COLO668 (cell line): ENCODE measurements at regions not wholly inside any gene's neighbourhood (a gene's known extent, or its start where the extent isn't known, plus 50 kb on each side); places are given as distances from the start of the nearest gene placed in this dataset.
"Not testable (repeated sequence)": the region's sequence is repeated elsewhere in the genome, so short reads cannot be mapped to it uniquely, and the experiment has no call there.

Experiments
- DNase-seq: peaks from one replicate; lab custom pipeline; 2025; ENCODE audit not compliant: unreplicated experiment; lab: John Stamatoyannopoulos, UW

DNA sequence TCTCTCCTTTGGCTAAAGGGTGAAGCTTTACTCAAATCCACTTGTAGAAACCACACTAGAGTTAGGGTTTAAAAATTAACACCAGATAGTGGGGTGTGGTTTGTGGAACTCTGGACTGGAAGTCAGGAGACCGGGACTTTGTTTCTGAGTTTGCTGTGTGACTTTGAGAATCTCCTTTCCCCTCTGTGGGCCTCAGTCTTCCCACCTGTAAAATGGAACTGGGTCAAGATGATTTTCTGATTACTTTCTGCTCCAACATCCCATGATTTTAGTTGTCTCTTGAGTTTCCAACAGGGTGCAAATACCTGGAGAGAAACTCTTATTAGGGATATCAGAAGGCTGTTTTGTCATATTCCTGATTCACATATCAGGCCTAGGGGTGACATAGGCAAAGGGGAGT lies 301.0 kb downstream of the MIAT start:
- no peak for DNase-seq

GRCh38 chr22:26964642-26965041 lies 307.3 kb downstream of the MIAT start:
- DNase-seq, result no peak

DNA sequence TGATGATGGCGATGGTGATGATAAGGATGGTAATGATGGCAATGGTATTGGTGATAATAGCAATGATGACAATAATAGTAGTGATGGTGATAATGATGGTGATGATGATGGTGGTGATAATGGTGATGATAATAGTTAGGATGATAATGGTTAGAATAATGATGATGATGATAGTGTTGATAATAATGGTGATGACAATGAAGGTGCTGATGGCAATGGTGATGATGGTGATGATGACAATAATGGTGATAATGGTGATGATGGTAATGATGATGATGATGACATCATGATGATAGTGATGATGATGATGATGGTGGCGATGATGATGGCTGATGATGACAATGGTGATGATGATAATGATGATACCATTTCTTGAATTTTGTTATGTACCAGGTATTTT lies 309.9 kb downstream of the MIAT start:
- DNase-seq, result no peak

- no peak for DNase-seq
Measured at GRCh38 chr22:26968859-26969523, 311.6 kb downstream of the MIAT start.

DNA sequence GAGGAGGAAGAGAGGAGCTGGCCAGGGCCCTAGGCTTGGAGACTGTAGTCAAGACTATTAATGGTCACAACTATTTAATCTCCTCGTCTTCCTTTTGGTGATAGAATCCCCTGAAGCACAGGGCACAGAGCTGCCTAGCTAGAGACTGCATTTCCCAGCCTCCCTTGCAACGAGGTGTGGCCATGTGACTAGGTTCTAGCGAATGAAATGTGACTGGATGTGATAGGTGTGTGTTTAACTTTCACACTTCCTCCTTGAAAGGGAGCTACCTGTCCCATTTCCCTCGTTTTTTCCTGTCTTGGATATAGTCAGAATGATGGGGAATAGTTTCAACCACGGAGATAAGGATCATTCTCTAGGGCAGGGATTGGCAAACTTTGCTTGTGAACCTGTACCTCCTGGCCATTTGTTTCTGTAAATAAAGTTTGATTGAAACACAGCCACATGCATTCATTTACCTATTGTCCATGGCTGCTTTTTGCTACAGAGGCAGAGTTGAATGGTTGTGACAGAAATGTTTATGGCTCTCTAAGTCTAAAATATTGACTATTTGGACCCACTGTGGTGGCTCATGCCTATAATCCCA lies 313.5 kb downstream of the MIAT start:
- no peak for DNase-seq

DNA sequence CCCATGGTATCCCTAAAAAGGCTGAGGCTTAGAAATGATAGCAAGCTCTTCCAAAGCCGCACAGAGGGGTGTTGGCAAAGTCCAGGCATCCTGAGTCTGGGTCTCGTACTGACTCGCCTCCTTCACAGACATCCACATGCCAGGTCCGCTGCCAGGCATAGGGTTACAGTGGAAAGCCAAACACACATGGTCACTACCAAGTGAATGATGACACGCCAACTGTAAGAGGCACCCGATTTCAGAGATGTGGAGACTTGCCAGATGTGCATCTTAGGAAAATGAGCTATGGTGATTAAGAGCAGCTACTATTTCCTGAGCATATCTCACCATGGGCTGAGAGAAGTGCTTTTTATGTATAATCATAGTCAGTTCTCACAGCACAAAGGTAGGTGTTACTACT lies 314.9 kb downstream of the MIAT start:
- DNase-seq, result no peak

DNA sequence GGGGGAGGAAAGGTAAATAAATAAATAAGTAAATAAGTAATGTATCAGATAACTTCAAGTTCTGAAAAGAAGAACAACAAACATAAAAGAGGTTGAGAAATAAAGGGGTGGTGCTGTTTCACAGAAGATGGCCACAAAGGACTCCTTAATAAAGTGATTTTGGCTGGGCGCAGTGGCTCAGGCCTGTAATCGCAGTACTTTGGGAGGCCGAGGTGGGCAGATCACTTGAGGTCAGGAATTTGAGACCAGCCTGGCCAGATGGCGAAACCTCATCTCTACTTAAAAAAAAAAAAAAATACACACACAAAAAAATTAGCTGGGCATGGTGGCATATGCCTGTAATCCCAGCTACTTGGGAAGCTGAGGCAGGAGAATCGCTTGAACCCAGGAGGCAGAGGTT lies 315.5 kb downstream of the MIAT start:
- DNase-seq, result not testable (repeated sequence)

DNA sequence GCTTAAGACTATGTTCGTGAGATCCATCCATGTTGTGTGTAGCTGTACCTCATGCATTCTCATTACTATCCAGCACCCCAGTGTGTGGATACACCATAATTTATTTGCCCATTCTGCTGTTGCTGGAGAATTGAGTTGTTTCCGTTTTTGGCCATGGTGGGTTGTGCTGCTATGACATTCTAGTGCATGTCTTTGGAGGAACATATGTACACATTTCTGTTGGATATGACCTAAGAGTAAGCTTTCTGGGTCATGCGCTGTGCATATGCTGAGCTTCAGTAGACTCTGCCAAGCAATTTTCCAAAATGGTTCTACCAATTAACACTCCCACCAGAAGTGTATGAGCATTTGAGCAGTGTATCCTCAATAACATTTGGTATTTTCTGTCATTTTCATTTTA lies 316.6 kb downstream of the MIAT start:
- DNase-seq, result no peak

- DNase-seq, result no peak
Measured at GRCh38 chr22:26974914-26975803, 317.8 kb downstream of the MIAT start.

- no peak for DNase-seq
Measured at GRCh38 chr22:26975865-26976264, 318.5 kb downstream of the MIAT start.

DNA sequence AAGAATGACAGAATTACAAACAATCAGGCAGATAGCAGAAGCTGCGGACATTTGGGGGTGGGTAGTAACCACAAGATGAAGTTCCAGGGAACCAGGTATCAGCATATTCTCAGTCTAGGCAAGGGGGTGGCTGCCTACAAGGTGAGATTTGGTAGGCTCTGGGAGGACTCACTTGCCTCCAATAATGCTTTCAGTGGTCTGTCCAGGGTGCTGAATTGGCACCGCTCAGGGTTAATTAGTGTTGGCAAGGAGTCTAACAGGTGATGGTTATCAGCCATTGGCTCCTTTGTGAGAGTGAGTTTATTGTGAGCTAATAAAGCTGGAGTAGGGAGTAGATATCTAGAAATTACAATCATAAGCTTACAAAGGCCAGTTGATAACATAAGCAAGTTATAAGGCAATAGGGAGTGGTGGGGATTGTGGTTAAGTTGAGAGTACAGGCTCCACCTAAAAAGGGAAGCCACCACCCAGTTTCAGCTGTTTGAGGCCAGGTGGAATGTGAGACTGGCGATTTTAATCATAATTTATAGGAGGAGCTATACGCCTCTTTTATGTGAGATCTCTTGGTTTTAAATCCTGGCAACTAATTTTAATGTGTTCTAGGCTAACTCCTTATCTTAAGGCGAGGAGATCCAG lies 320.5 kb downstream of the MIAT start:
- no peak for DNase-seq

DNA sequence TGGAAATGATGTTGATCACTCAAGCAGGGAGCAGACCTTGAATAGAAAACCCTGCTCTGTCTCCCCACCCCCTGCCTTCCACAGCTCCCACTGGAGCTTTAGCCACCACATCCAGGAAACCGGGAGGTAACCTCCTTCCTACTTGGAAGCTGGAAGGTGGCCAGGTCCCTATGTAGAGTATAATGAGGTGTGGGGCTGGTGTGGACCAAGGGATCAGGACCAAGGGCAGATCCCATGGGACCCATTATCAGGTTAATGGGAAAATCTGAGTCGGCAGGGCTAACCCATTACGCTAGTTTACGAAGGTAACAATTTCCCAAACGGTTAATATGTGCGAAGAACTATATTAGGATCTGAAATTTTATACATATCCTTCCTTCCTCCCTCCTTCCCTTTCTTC lies 321.9 kb downstream of the MIAT start:
- DNase-seq, result no peak

GRCh38 chr22:26981111-26981510 lies 323.7 kb downstream of the MIAT start:
- DNase-seq, result peak; percentile 62

DNA sequence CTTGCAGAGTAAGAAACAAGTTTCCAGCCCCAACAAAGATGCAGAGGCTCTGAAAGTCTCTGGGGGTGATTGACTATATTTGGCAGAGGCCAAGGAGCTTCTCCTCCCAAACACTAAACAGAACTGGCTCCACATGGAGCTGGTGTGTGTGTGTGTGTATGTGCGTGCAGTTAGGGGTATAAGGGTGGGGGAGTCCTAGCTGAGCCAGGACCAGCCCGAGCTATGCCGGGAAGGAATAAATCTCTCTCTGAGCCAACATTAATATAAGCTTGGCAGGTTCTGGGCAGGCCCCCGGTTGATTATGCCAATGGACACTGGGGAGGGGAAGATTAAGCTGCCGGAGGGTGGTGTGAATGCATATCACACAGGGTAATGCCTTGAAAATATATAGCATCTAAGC lies 324.2 kb downstream of the MIAT start:
- no peak for DNase-seq

DNA sequence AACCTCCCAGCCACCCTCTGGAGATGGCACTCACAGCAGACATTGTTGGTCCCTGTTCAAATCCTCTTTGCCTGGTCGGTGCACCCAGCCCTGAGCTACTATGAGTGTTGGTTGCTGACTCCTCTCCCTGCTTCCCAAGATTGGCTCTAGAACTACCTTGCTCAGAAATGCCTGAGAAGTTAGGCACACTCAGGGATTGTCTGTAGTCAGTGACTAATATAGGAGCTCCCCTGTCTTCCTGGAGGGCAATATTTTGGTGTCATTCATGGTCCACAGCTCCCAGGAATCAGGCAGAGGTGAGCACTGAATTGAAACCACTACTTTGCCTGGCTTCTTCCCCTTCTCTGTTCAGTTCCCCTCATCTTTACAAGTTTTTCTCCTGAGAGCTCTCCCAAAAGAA lies 325.9 kb downstream of the MIAT start:
- no peak for DNase-seq

- DNase-seq, result no peak
Measured at GRCh38 chr22:26985206-26985605, 327.8 kb downstream of the MIAT start.

GRCh38 chr22:26985931-26986782 lies 328.8 kb downstream of the MIAT start:
- no peak for DNase-seq

- DNase-seq, result no peak
Measured at GRCh38 chr22:26986884-26987283, 329.5 kb downstream of the MIAT start.

GRCh38 chr22:26990503-26991189 lies 333.3 kb downstream of the MIAT start:
- DNase-seq, result no peak

- DNase-seq, result no peak
Measured at GRCh38 chr22:26992556-26992955, 335.2 kb downstream of the MIAT start.
